GM21381 (cell line): ENCODE measurements at regions not wholly inside any gene's neighbourhood (a gene's known extent, or its start where the extent isn't known, plus 50 kb on each side); places are given as distances from the start of the nearest gene placed in this dataset.
"Not testable (repeated sequence)": the region's sequence is repeated elsewhere in the genome, so short reads cannot be mapped to it uniquely, and the experiment has no call there.

Experiments used
- ATAC-seq: cut with Tn5 transposase; IDR thresholded peaks from one replicate; pipeline ENCODE4 v1.9.1; 2021; ENCODE audit warnings: mild to moderate bottlenecking, moderate library complexity; ENCODE audit not compliant: unreplicated experiment

GRCh38 chr7:69217516-69218350 is 380.5 kb upstream of the AUTS2 start:
- ATAC-seq = no peak

GRCh38 chr7:69218576-69218975 is 379.7 kb upstream of the AUTS2 start:
- ATAC-seq = no peak

GRCh38 chr7:69219381-69219780 is 378.9 kb upstream of the AUTS2 start:
- ATAC-seq = no peak

- ATAC-seq = no peak
These were observed 372.9 kb upstream of the AUTS2 start for GRCh38 chr7:69225259-69225943.

GRCh38 chr7:69228212-69228811 is 370.0 kb upstream of the AUTS2 start:
- ATAC-seq = no peak

- no peak for ATAC-seq
These were observed 365.6 kb upstream of the AUTS2 start for GRCh38 chr7:69232445-69233376.

- no peak for ATAC-seq
These were observed 360.7 kb upstream of the AUTS2 start for GRCh38 chr7:69237541-69237940.

- no peak for ATAC-seq
These were observed 355.3 kb upstream of the AUTS2 start for GRCh38 chr7:69243016-69243415.

GRCh38 chr7:69244701-69245100 is 353.6 kb upstream of the AUTS2 start:
- ATAC-seq = no peak

GRCh38 chr7:69245646-69246045 is 352.6 kb upstream of the AUTS2 start:
- ATAC-seq = no peak

GRCh38 chr7:69246758-69247157 is 351.5 kb upstream of the AUTS2 start:
- no peak for ATAC-seq

- ATAC-seq = not testable (repeated sequence)
These were observed 349.9 kb upstream of the AUTS2 start for GRCh38 chr7:69248382-69248828.

GRCh38 chr7:69250958-69251357 is 347.3 kb upstream of the AUTS2 start:
- no peak for ATAC-seq

- ATAC-seq = no peak
These were observed 343.6 kb upstream of the AUTS2 start for GRCh38 chr7:69254643-69255042.

GRCh38 chr7:69256634-69257081 is 341.6 kb upstream of the AUTS2 start:
- no peak for ATAC-seq

- no peak for ATAC-seq
These were observed 340.7 kb upstream of the AUTS2 start for GRCh38 chr7:69257592-69257991.

GRCh38 chr7:69259445-69259844 is 338.8 kb upstream of the AUTS2 start:
- ATAC-seq = no peak

GRCh38 chr7:69260023-69260422 is 338.3 kb upstream of the AUTS2 start:
- no peak for ATAC-seq

- ATAC-seq = no peak
These were observed 334.7 kb upstream of the AUTS2 start for GRCh38 chr7:69263550-69263949.

- no peak for ATAC-seq
These were observed 328.5 kb upstream of the AUTS2 start for GRCh38 chr7:69269806-69270205.

GRCh38 chr7:69272101-69272500 is 326.2 kb upstream of the AUTS2 start:
- no peak for ATAC-seq
